Mesenteric fat pad (tissue), 1 donor: ENCODE measurements at regions not wholly inside any gene's neighbourhood (a gene's known extent, or its start where the extent isn't known, plus 50 kb on each side); places are given as distances from the start of the nearest gene placed in this dataset.

Experiments
- DNase-seq: peaks from one replicate; pipeline ENCODE4 v3.0.0-alpha.2; 2020; ENCODE audit warnings: low spot score
- donor health status: DM: yes; HTN: yes; CAD: no.

GRCh38 chr13:99053636-99054233 lies 75.9 kb upstream of the DOCK9 start:
- no peak for DNase-seq

- no peak for DNase-seq
Observed at GRCh38 chr13:99055281-99055680, 77.4 kb upstream of the DOCK9 start.

- no peak for DNase-seq
Observed at GRCh38 chr13:99055735-99056134, 77.9 kb upstream of the DOCK9 start.

GRCh38 chr13:99056381-99057014 lies 78.6 kb upstream of the DOCK9 start:
- DNase-seq: no peak

- DNase-seq: no peak
Observed at GRCh38 chr13:99057310-99057975, 79.6 kb upstream of the DOCK9 start.

GRCh38 chr13:99058527-99059495 lies 80.9 kb upstream of the DOCK9 start:
- no peak for DNase-seq

GRCh38 chr13:99059498-99060075 lies 81.7 kb upstream of the DOCK9 start:
- DNase-seq: no peak

- DNase-seq: no peak
Observed at GRCh38 chr13:99061411-99061810, 83.5 kb upstream of the DOCK9 start.

GRCh38 chr13:99062593-99062992 lies 84.7 kb upstream of the DOCK9 start:
- no peak for DNase-seq

- no peak for DNase-seq
Observed at GRCh38 chr13:99063178-99063577, 85.3 kb upstream of the DOCK9 start.

- DNase-seq: no peak
Observed at GRCh38 chr13:99063952-99064351, 86.1 kb upstream of the DOCK9 start.

- DNase-seq: no peak
Observed at GRCh38 chr13:99064624-99065234, 86.9 kb upstream of the DOCK9 start.

GRCh38 chr13:99065235-99066015 lies 87.6 kb upstream of the DOCK9 start:
- no peak for DNase-seq

- no peak for DNase-seq
Observed at GRCh38 chr13:99066219-99066618, 88.4 kb upstream of the DOCK9 start.

GRCh38 chr13:99067159-99067985 lies 89.5 kb upstream of the DOCK9 start:
- DNase-seq: no peak

GRCh38 chr13:99071211-99071610 lies 93.3 kb upstream of the DOCK9 start:
- DNase-seq: no peak

- no peak for DNase-seq
Observed at GRCh38 chr13:99071666-99072065, 93.8 kb upstream of the DOCK9 start.

GRCh38 chr13:99072356-99072755 lies 94.5 kb upstream of the DOCK9 start:
- DNase-seq: no peak

- no peak for DNase-seq
Observed at GRCh38 chr13:99072941-99073340, 95.1 kb upstream of the DOCK9 start.
